ENCODE measurements at regions not wholly inside any gene's neighbourhood (a gene's known extent, or its start where the extent isn't known, plus 50 kb on each side); places are given as distances from the start of the nearest gene placed in this dataset.
A peak's percentile ranks its signal among the peaks of the same experiment; 100 is the strongest.

DNA sequence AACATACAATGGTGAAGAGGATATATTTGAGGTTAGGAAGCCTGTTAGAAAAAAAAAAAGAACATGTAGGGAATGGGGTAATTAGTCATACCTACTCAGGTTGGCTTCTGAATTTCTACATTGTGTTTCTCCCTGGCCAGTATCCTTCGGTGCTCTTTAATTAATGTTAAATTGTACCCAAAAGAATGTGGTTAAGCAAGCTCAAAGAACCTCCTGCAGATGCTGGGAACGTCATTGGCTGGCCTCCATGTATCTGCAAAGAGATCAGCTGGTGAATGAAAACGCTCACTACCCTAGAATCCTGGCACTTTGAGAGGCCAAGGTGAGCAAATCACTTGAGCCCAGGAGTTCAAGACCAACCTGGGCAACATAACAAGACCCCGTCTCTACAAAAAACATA lies 942.3 kb upstream of the PRKX start:
- Mint-ChIP-seq H3K27me3 (ENCODE audit: low read depth, unreplicated experiment) (no peaks in the 10 kb centered on the region), H3K9me3 (ENCODE audit: unreplicated experiment) (no peaks in the 10 kb centered on the region), H3K4me3 (ENCODE audit: unreplicated experiment) (no peak overlapping the region), H3K4me1 (ENCODE audit: low read depth, unreplicated experiment) (no peaks in the 10 kb centered on the region), H3K36me3 (ENCODE audit: low read depth, unreplicated experiment) (no peaks in the 10 kb centered on the region), H3K27ac (ENCODE audit: unreplicated experiment) (no peak overlapping the region)
- Histone ChIP-seq H2AFZ (ENCODE audit: low read depth, low read length) (no peak overlapping the region), H3K9me3 (ENCODE audit: insufficient read depth, low read depth, low read length) (no peaks in the 10 kb centered on the region), H3K27me3 (ENCODE audit: insufficient read depth, low read length) (no peaks in the 10 kb centered on the region), H3K4me2 (ENCODE audit: low read length) (no peak overlapping the region), H3K27ac (ENCODE audit: low read depth, low read length) (no peak overlapping the region), H3K4me3 (ENCODE audit: insufficient read depth, low read depth, low read length) (no peak overlapping the region), H3K9ac (ENCODE audit: low read length) (no peak overlapping the region), H3K79me2 (ENCODE audit: insufficient read depth, low read length) (no peaks in the 10 kb centered on the region), H4K20me1 (ENCODE audit: insufficient read depth, low read length) (no peaks in the 10 kb centered on the region), H3K4me1 (ENCODE audit: insufficient read depth, low read length) (no peaks in the 10 kb centered on the region), H3K36me3 (ENCODE audit: insufficient read depth, low read length) (no peaks in the 10 kb centered on the region)
- DNase-seq (ENCODE audit: low read depth) (no peak), FAIRE-seq (peak; percentile 77)
- TF ChIP-seq, protein P1, sequence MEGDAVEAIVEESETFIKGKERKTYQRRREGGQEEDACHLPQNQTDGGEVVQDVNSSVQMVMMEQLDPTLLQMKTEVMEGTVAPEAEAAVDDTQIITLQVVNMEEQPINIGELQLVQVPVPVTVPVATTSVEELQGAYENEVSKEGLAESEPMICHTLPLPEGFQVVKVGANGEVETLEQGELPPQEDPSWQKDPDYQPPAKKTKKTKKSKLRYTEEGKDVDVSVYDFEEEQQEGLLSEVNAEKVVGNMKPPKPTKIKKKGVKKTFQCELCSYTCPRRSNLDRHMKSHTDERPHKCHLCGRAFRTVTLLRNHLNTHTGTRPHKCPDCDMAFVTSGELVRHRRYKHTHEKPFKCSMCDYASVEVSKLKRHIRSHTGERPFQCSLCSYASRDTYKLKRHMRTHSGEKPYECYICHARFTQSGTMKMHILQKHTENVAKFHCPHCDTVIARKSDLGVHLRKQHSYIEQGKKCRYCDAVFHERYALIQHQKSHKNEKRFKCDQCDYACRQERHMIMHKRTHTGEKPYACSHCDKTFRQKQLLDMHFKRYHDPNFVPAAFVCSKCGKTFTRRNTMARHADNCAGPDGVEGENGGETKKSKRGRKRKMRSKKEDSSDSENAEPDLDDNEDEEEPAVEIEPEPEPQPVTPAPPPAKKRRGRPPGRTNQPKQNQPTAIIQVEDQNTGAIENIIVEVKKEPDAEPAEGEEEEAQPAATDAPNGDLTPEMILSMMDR (IDR thresholded peaks at IDR 0.05; ENCODE audit: insufficient read depth, low read depth, low read length): no peak
- TF ChIP-seq EZH2 (IDR thresholded peaks at IDR 0.05; ENCODE audit: insufficient read depth, low read length): no peak

GRCh38 chrX:4642114-4642513 lies 928.7 kb upstream of the PRKX start:
- Mint-ChIP-seq H3K27ac (ENCODE audit: unreplicated experiment) (no peak overlapping the region), H3K9me3 (ENCODE audit: unreplicated experiment) (no peaks in the 10 kb centered on the region), H3K27me3 (ENCODE audit: low read depth, unreplicated experiment) (no peaks in the 10 kb centered on the region), H3K4me1 (ENCODE audit: low read depth, unreplicated experiment) (no peaks in the 10 kb centered on the region), H3K36me3 (ENCODE audit: low read depth, unreplicated experiment) (no peaks in the 10 kb centered on the region), H3K4me3 (ENCODE audit: unreplicated experiment) (no peak overlapping the region)
- H3K27me3 ChIP-seq (ENCODE audit: insufficient read depth, low read length): no peaks in the 10 kb centered on the region
- H3K79me2 ChIP-seq (ENCODE audit: insufficient read depth, low read length): no peaks in the 10 kb centered on the region
- TF ChIP-seq, protein P1 (IDR thresholded peaks at IDR 0.05; ENCODE audit: insufficient read depth, low read depth, low read length): no peak
- no peak for TF ChIP-seq EZH2 (IDR thresholded peaks at IDR 0.05; ENCODE audit: insufficient read depth, low read length)
- H3K9ac ChIP-seq (ENCODE audit: low read length): no peak overlapping the region
- H4K20me1 ChIP-seq (ENCODE audit: insufficient read depth, low read length): no peaks in the 10 kb centered on the region
- no peak overlapping the region for H2AFZ ChIP-seq (ENCODE audit: low read depth, low read length)
- H3K4me2 ChIP-seq (ENCODE audit: low read length): no peak overlapping the region
- DNase-seq (ENCODE audit: low read depth): no peak
- H3K36me3 ChIP-seq (ENCODE audit: insufficient read depth, low read length): no peaks in the 10 kb centered on the region
- H3K4me3 ChIP-seq (ENCODE audit: insufficient read depth, low read depth, low read length): no peak overlapping the region
- H3K27ac ChIP-seq (ENCODE audit: low read depth, low read length): no peak overlapping the region
- H3K4me1 ChIP-seq (ENCODE audit: insufficient read depth, low read length): no peaks in the 10 kb centered on the region
- no peaks in the 10 kb centered on the region for H3K9me3 ChIP-seq (ENCODE audit: insufficient read depth, low read depth, low read length)
- FAIRE-seq: no peak

DNA sequence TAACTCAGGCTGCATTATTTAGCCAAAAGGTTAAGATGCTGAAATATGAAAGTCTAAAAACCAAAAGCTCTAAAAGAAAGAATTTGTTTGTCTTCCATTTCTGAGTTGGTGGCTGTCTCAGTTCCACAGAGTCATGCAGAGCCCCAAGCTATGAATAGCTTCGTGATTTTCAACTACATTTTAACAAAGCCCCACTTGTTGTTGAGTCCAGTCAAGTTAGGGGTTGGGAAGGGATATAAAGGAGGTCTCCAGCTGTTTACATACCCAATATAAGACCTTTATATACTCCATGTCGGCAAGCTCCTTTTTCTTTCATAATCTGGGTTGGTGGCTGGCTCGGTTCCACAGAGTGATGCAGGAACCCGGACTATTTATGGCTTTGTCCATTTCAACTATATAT lies 924.6 kb upstream of the PRKX start:
- no peaks in the 10 kb centered on the region for H3K36me3 Mint-ChIP-seq (ENCODE audit: low read depth, unreplicated experiment)
- FAIRE-seq: no peak
- H3K4me3 Mint-ChIP-seq (ENCODE audit: unreplicated experiment): no peak overlapping the region

More for the DNA sequence above, 924.6 kb upstream of the PRKX start:
- Mint-ChIP-seq H3K4me1 (ENCODE audit: low read depth, unreplicated experiment) (no peaks in the 10 kb centered on the region), H3K27me3 (ENCODE audit: low read depth, unreplicated experiment) (no peaks in the 10 kb centered on the region), H3K27ac (ENCODE audit: unreplicated experiment) (no peak overlapping the region), H3K9me3 (ENCODE audit: unreplicated experiment) (no peaks in the 10 kb centered on the region)
- DNase-seq (ENCODE audit: low read depth): no peak
- H3K4me3 ChIP-seq (ENCODE audit: insufficient read depth, low read depth, low read length): no peak overlapping the region
- H4K20me1 ChIP-seq (ENCODE audit: insufficient read depth, low read length): no peaks in the 10 kb centered on the region
- no peak for TF ChIP-seq EZH2 (IDR thresholded peaks at IDR 0.05; ENCODE audit: insufficient read depth, low read length)
- TF ChIP-seq, protein P1 (IDR thresholded peaks at IDR 0.05; ENCODE audit: insufficient read depth, low read depth, low read length): no peak
- no peak overlapping the region for H3K27ac ChIP-seq (ENCODE audit: low read depth, low read length)
- H3K36me3 ChIP-seq (ENCODE audit: insufficient read depth, low read length): no peaks in the 10 kb centered on the region
- H3K27me3 ChIP-seq (ENCODE audit: insufficient read depth, low read length): no peaks in the 10 kb centered on the region
- H3K4me1 ChIP-seq (ENCODE audit: insufficient read depth, low read length): no peaks in the 10 kb centered on the region
- no peaks in the 10 kb centered on the region for H3K79me2 ChIP-seq (ENCODE audit: insufficient read depth, low read length)
- no peak overlapping the region for H3K9ac ChIP-seq (ENCODE audit: low read length)
- no peak overlapping the region for H3K4me2 ChIP-seq (ENCODE audit: low read length)
- no peak overlapping the region for H2AFZ ChIP-seq (ENCODE audit: low read depth, low read length)
- H3K9me3 ChIP-seq (ENCODE audit: insufficient read depth, low read depth, low read length): no peaks in the 10 kb centered on the region

All from astrocyte (in vitro differentiated cells and primary cell).